ENCODE measurements at regions not wholly inside any gene's neighbourhood (a gene's known extent, or its start where the extent isn't known, plus 50 kb on each side); places are given as distances from the start of the nearest gene placed in this dataset.

DNA sequence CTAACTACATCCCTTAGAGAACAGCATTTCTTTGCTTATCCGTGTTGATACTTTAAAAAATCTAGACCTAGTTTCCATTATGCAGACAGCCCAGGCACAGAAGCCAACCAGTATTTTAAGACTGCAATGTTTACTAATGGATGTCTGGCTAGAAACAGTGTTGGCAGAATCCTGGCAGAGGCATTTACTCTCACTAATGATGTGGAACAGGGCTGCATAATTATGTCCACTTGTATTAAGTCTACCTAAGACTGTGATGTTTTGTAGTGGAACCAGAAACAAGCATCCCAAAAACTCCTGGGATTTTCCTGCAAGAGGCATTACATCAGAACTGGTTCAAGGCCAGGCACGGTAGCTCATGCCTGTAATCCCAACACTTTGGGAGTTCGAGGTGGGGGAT is 50.2 kb upstream of the PICALM start:
- TF ChIP-seq, protein P1, sequence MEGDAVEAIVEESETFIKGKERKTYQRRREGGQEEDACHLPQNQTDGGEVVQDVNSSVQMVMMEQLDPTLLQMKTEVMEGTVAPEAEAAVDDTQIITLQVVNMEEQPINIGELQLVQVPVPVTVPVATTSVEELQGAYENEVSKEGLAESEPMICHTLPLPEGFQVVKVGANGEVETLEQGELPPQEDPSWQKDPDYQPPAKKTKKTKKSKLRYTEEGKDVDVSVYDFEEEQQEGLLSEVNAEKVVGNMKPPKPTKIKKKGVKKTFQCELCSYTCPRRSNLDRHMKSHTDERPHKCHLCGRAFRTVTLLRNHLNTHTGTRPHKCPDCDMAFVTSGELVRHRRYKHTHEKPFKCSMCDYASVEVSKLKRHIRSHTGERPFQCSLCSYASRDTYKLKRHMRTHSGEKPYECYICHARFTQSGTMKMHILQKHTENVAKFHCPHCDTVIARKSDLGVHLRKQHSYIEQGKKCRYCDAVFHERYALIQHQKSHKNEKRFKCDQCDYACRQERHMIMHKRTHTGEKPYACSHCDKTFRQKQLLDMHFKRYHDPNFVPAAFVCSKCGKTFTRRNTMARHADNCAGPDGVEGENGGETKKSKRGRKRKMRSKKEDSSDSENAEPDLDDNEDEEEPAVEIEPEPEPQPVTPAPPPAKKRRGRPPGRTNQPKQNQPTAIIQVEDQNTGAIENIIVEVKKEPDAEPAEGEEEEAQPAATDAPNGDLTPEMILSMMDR (IDR thresholded peaks at IDR 0.05): no peak

More for the DNA sequence above, 50.2 kb upstream of the PICALM start:
- ChIA-PET CTCF (interaction anchor here (1.1 to 1.2 kb wide), 2 partner anchors 64 to 77 kb away, joined by 3 read pairs; no protein-coding TSS in a partner anchor), POLR2A (no interaction called here)
- H3K4me1 Mint-ChIP-seq (ENCODE audit: low read depth): peaks cover 36% of the 10 kb centered on the region
- H3K4me3 Mint-ChIP-seq: no peak overlapping the region
- H3K36me3 Mint-ChIP-seq (ENCODE audit: low read depth): no peaks in the 10 kb centered on the region
- H3K9me3 Mint-ChIP-seq: no peaks in the 10 kb centered on the region
- intact Hi-C loops (cut with micrococcal nuclease): loop anchor here (5.0 kb wide), 2 partner anchors 72 to 73 kb away; no protein-coding TSS in a partner anchor
- peaks cover 3% of the 10 kb centered on the region for H3K27me3 Mint-ChIP-seq
- no peak overlapping the region for H3K27ac Mint-ChIP-seq
- ATAC-seq: no peak
- DNase-seq: no peak
